SK-N-SH (cell line): ENCODE measurements at regions not wholly inside any gene's neighbourhood (a gene's known extent, or its start where the extent isn't known, plus 50 kb on each side); places are given as distances from the start of the nearest gene placed in this dataset.

ENCODE experiments used
- EP300 ChIP-seq, 2 experiments: IDR thresholded peaks; 2 replicates each; pipeline versions ENCODE4 v1.4.0 to v1.6.1; 2012; ENCODE audit warnings: borderline replicate concordance in 1 of 2, low read depth in 1 of 2, low read length in 1 of 2
- GATA2 ChIP-seq: sonication (generic); formaldehyde crosslinking; IDR thresholded peaks from 2 replicates; pipeline ENCODE4 v1.5.0; 2020; ENCODE audit warnings: mild to moderate bottlenecking, missing genetic modification reagents
- NFIC ChIP-seq: IDR thresholded peaks from 2 replicates; pipeline ENCODE4 v1.4.0; 2012; ENCODE audit warnings: borderline replicate concordance
- TF ChIP-seq, protein P1 (sequence below): fragments of 200-600 bp; sonication (generic); IDR thresholded peaks from 2 replicates; pipeline ENCODE4 v1.6.1; 2017; ENCODE audit warnings: antibody characterized with exemption, mild to moderate bottlenecking, moderate library complexity

GRCh38 chr2:23289671-23290070 is 95.3 kb upstream of the KLHL29 start:
- no peak for TF ChIP-seq GATA2 (CRISPR knock-in tag)
- TF ChIP-seq, protein P1, sequence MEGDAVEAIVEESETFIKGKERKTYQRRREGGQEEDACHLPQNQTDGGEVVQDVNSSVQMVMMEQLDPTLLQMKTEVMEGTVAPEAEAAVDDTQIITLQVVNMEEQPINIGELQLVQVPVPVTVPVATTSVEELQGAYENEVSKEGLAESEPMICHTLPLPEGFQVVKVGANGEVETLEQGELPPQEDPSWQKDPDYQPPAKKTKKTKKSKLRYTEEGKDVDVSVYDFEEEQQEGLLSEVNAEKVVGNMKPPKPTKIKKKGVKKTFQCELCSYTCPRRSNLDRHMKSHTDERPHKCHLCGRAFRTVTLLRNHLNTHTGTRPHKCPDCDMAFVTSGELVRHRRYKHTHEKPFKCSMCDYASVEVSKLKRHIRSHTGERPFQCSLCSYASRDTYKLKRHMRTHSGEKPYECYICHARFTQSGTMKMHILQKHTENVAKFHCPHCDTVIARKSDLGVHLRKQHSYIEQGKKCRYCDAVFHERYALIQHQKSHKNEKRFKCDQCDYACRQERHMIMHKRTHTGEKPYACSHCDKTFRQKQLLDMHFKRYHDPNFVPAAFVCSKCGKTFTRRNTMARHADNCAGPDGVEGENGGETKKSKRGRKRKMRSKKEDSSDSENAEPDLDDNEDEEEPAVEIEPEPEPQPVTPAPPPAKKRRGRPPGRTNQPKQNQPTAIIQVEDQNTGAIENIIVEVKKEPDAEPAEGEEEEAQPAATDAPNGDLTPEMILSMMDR: no peak
- no peak for TF ChIP-seq EP300 (IDR thresholded peaks at IDR 0.05; ENCODE audit: borderline replicate concordance in 1 of 2, low read depth in 1 of 2, low read length in 1 of 2)
- TF ChIP-seq NFIC: no peak
